Loucy (cell line): ENCODE measurements at regions not wholly inside any gene's neighbourhood (a gene's known extent, or its start where the extent isn't known, plus 50 kb on each side); places are given as distances from the start of the nearest gene placed in this dataset.

Experiments
- H2AFZ ChIP-seq: fragments of 200-600 bp; sonication (generic); 2 replicates; pipeline ENCODE4 v1.6.0; 2016; ENCODE audit warnings: antibody characterized with exemption, mild to moderate bottlenecking, low read length, moderate library complexity
- H3F3A ChIP-seq: fragments of 200-600 bp; 2 replicates; pipeline ENCODE4 v1.6.0; 2016; ENCODE audit warnings: antibody characterized with exemption, low read depth, mild to moderate bottlenecking
- H3K27me3 ChIP-seq: fragments of 200-600 bp; sonication (generic); 2 replicates; pipeline ENCODE4 v1.6.1; 2014; ENCODE audit warnings: low read length, mild to moderate bottlenecking; ENCODE audit not compliant: insufficient read depth, poor library complexity, severe bottlenecking
- H3K36me3 ChIP-seq: fragments of 200-600 bp; sonication (generic); 2 replicates; pipeline ENCODE4 v1.6.1; 2016; ENCODE audit warnings: low read length; ENCODE audit not compliant: insufficient read depth
- H3K4me1 ChIP-seq: fragments of 200-600 bp; sonication (generic); 2 replicates; pipeline ENCODE4 v1.5.1; 2014; ENCODE audit warnings: low read length, mild to moderate bottlenecking; ENCODE audit not compliant: insufficient read depth, poor library complexity, severe bottlenecking
- H3K4me2 ChIP-seq: fragments of 200-600 bp; sonication (generic); 2 replicates; pipeline ENCODE4 v1.6.0; 2014; ENCODE audit warnings: antibody characterized with exemption, low read length, low read depth, mild to moderate bottlenecking; ENCODE audit not compliant: poor library complexity, severe bottlenecking
- H3K4me3 ChIP-seq: fragments of 200-600 bp; sonication (generic); 2 replicates; pipeline ENCODE4 v1.5.1; 2014; ENCODE audit warnings: low read length, mild to moderate bottlenecking, mixed read lengths; ENCODE audit not compliant: poor library complexity, severe bottlenecking
- H3K79me2 ChIP-seq: fragments of 200-600 bp; sonication (generic); 2 replicates; pipeline ENCODE4 v1.6.1; 2014; ENCODE audit warnings: low read length; ENCODE audit not compliant: insufficient read depth
- H3K9ac ChIP-seq: fragments of 200-600 bp; sonication (generic); 2 replicates; pipeline ENCODE4 v1.6.0; 2014; ENCODE audit warnings: mild to moderate bottlenecking, low read depth, low read length, moderate library complexity; ENCODE audit not compliant: poor library complexity, severe bottlenecking
- H3K9me2 ChIP-seq: fragments of 200-600 bp; sonication (generic); replicated peaks from 2 replicates; pipeline ENCODE4 v1.6.1; 2016; ENCODE audit warnings: low read depth, low read length, mixed read lengths
- H3K9me3 ChIP-seq: fragments of 200-600 bp; sonication (generic); 2 replicates; pipeline ENCODE4 v1.6.1; 2014; ENCODE audit warnings: mild to moderate bottlenecking, antibody characterized with exemption, low read length, low read depth; ENCODE audit not compliant: insufficient read depth
- H4K20me1 ChIP-seq: fragments of 200-600 bp; sonication (generic); 2 replicates; pipeline ENCODE4 v1.6.0; 2014; ENCODE audit warnings: antibody characterized with exemption, low read length, mild to moderate bottlenecking; ENCODE audit not compliant: insufficient read depth, poor library complexity, severe bottlenecking
- EZH2phosphoT487 ChIP-seq: fragments of 200-600 bp; IDR thresholded peaks from 2 replicates; pipeline ENCODE4 v1.6.1; 2018; ENCODE audit warnings: antibody characterized with exemption, mild to moderate bottlenecking, moderate library complexity, borderline replicate concordance
- TF ChIP-seq, protein P1 (sequence below): fragments of 200-600 bp; sonication (generic); conservative IDR thresholded peaks from 2 replicates; pipeline ENCODE4 v1.5.1; 2014; ENCODE audit warnings: mild to moderate bottlenecking, antibody characterized with exemption, low read length

DNA sequence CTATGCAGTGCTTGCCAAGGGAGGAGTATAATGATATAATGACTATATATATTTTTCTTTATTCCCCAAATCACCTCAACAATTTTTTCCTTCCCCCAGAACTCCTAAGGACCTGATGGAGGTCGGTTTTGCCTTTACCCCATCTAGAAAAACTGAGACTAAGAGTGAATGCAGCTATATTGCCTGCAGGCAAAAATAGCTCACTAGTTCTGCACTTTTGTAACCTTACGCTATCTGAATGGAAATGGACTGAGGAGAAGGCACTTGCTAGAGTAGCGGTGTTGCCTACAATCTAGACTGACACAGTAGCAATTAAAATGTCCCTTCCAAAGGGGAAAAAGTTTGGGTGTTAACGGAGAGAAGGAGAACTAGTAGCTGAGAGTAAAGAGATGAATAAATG, 379.5 kb upstream of the SEMA6D start:
- H3K4me2 ChIP-seq, result no peak overlapping the region
- H3K4me3 ChIP-seq, result no peak overlapping the region
- TF ChIP-seq, protein P1, sequence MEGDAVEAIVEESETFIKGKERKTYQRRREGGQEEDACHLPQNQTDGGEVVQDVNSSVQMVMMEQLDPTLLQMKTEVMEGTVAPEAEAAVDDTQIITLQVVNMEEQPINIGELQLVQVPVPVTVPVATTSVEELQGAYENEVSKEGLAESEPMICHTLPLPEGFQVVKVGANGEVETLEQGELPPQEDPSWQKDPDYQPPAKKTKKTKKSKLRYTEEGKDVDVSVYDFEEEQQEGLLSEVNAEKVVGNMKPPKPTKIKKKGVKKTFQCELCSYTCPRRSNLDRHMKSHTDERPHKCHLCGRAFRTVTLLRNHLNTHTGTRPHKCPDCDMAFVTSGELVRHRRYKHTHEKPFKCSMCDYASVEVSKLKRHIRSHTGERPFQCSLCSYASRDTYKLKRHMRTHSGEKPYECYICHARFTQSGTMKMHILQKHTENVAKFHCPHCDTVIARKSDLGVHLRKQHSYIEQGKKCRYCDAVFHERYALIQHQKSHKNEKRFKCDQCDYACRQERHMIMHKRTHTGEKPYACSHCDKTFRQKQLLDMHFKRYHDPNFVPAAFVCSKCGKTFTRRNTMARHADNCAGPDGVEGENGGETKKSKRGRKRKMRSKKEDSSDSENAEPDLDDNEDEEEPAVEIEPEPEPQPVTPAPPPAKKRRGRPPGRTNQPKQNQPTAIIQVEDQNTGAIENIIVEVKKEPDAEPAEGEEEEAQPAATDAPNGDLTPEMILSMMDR, result no peak
- TF ChIP-seq EZH2phosphoT487, result no peak
- no peaks in the 10 kb centered on the region for H3K4me1 ChIP-seq
- H2AFZ ChIP-seq, result no peak overlapping the region
- H4K20me1 ChIP-seq, result no peaks in the 10 kb centered on the region
- H3K27me3 ChIP-seq, result no peaks in the 10 kb centered on the region
- H3K9me2 ChIP-seq, result no peaks in the 10 kb centered on the region
- no peaks in the 10 kb centered on the region for H3K36me3 ChIP-seq
- H3F3A ChIP-seq, result no peaks in the 10 kb centered on the region
- no peak overlapping the region for H3K9ac ChIP-seq
- H3K9me3 ChIP-seq, result peaks cover 7% of the 10 kb centered on the region; the same call in 1 of the 2 replicates
- H3K79me2 ChIP-seq, result no peaks in the 10 kb centered on the region

- Histone ChIP-seq H3K9me3 (peaks cover 7% of the 10 kb centered on the region; the same call in 1 of the 2 replicates), H3F3A (no peaks in the 10 kb centered on the region), H3K9me2 (no peaks in the 10 kb centered on the region), H3K4me2 (no peak overlapping the region), H2AFZ (no peak overlapping the region), H3K9ac (no peak overlapping the region), H3K79me2 (no peaks in the 10 kb centered on the region), H3K27me3 (no peaks in the 10 kb centered on the region), H3K4me3 (no peak overlapping the region), H4K20me1 (no peaks in the 10 kb centered on the region), H3K36me3 (no peaks in the 10 kb centered on the region), H3K4me1 (no peaks in the 10 kb centered on the region)
- TF ChIP-seq, protein P1, result no peak
- TF ChIP-seq EZH2phosphoT487, result no peak
These were observed 378.5 kb upstream of the SEMA6D start for GRCh38 chr15:47338771-47339170.

- no peak overlapping the region for H3K9ac ChIP-seq
- H3K4me3 ChIP-seq, result no peak overlapping the region
- no peaks in the 10 kb centered on the region for H3K9me3 ChIP-seq
- H3K4me2 ChIP-seq, result no peak overlapping the region
- H3K4me1 ChIP-seq, result no peaks in the 10 kb centered on the region
- no peaks in the 10 kb centered on the region for H4K20me1 ChIP-seq
- no peaks in the 10 kb centered on the region for H3K36me3 ChIP-seq
- H3K9me2 ChIP-seq, result no peaks in the 10 kb centered on the region
- H3F3A ChIP-seq, result no peaks in the 10 kb centered on the region
- no peaks in the 10 kb centered on the region for H3K79me2 ChIP-seq
- H2AFZ ChIP-seq, result no peak overlapping the region
- no peaks in the 10 kb centered on the region for H3K27me3 ChIP-seq
- TF ChIP-seq, protein P1, result no peak
- no peak for TF ChIP-seq EZH2phosphoT487
These were observed 377.3 kb upstream of the SEMA6D start for GRCh38 chr15:47339800-47340570.
